ENCODE measurements at regions not wholly inside any gene's neighbourhood (a gene's known extent, or its start where the extent isn't known, plus 50 kb on each side); places are given as distances from the start of the nearest gene placed in this dataset.

DNA sequence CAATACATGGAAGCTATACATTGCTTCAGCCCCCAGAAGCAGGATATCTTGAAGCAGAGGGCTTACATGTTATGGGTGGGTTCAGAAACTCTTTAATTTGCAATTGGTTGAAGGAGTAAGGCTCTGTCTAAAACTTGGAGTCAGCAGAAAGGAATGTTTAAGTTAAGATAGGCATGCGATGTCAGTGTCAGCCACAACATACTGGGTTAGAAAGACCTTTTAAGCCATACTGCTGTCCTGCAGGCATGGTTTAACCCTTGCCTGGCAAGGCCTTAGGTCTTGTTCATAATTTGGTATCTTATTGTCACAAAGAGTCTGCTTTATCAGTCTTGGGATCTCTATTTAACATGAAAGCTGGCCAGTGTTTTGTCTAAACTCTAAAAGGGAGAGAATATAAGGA, 1619.6 kb upstream of the WWC1 start:
- Mint-ChIP-seq H3K27ac (no peak overlapping the region), H3K4me1 (ENCODE audit: low read depth) (no peaks in the 10 kb centered on the region), H3K36me3 (ENCODE audit: low read depth) (no peaks in the 10 kb centered on the region), H3K9me3 (peaks cover 17% of the 10 kb centered on the region), H3K4me3 (no peak overlapping the region), H3K27me3 (no peaks in the 10 kb centered on the region)

GRCh38 chr5:166672431-166672830, 1619.0 kb upstream of the WWC1 start:
- Mint-ChIP-seq H3K4me3 (no peak overlapping the region), H3K4me1 (ENCODE audit: low read depth) (no peaks in the 10 kb centered on the region), H3K9me3 (peaks cover 17% of the 10 kb centered on the region), H3K36me3 (ENCODE audit: low read depth) (no peaks in the 10 kb centered on the region), H3K27me3 (no peaks in the 10 kb centered on the region), H3K27ac (no peak overlapping the region)

DNA sequence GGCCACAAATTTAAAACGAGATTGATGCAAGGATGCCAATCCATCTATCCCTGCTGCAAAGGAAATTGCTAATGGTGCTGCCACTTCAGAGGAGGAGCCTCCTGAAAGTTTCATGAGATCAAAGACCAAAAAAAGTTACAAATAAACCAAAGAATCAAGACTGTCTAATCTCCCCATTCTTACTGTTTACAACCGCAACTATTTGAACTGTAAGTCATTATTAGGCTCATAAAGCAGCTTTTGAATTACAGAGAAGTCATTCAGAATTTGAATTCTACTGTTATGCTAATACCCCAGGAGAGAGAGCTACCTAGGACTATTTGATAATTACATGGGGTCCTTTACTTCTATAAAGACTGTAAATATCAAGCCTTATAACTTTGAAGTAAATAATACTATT, 1613.6 kb upstream of the WWC1 start:
- no peaks in the 10 kb centered on the region for H3K27me3 Mint-ChIP-seq
- H3K27ac Mint-ChIP-seq, result no peak overlapping the region
- H3K4me1 Mint-ChIP-seq (ENCODE audit: low read depth), result no peaks in the 10 kb centered on the region
- peaks cover 27% of the 10 kb centered on the region for H3K9me3 Mint-ChIP-seq
- no peak overlapping the region for H3K4me3 Mint-ChIP-seq
- H3K36me3 Mint-ChIP-seq (ENCODE audit: low read depth), result no peaks in the 10 kb centered on the region

- Mint-ChIP-seq H3K4me3 (no peak overlapping the region), H3K9me3 (peaks cover 25% of the 10 kb centered on the region)
Measured at GRCh38 chr5:166679331-166679730, 1612.1 kb upstream of the WWC1 start.

DNA sequence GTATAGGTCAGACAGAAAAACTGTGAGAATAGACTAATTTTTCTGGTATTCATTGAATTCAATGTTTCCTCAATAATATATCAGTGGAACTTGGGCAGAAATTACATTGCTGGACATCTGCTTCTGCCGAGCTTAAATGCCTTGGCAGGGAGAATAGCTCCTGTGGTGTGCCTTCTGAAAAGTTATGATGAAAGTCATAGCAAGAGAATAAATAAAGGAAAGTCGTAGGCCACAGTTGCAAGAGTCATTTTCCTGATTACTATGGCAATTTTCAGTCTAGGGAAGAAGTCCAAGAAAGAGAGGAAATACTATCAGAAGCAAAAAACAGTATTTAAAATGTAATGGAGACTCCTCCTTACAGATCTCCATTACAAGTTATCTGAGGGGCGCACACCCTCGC, 1596.1 kb upstream of the WWC1 start:
- Mint-ChIP-seq H3K4me1 (ENCODE audit: low read depth) (no peaks in the 10 kb centered on the region), H3K9me3 (peaks cover 17% of the 10 kb centered on the region), H3K4me3 (no peak overlapping the region), H3K27me3 (no peaks in the 10 kb centered on the region), H3K27ac (no peak overlapping the region), H3K36me3 (ENCODE audit: low read depth) (no peaks in the 10 kb centered on the region)

More at GRCh38 chr5:166679331-166679730, 1612.1 kb upstream of the WWC1 start:
- H3K4me1 Mint-ChIP-seq (ENCODE audit: low read depth), result no peaks in the 10 kb centered on the region
- H3K27ac Mint-ChIP-seq, result no peak overlapping the region
- no peaks in the 10 kb centered on the region for H3K36me3 Mint-ChIP-seq (ENCODE audit: low read depth)
- no peaks in the 10 kb centered on the region for H3K27me3 Mint-ChIP-seq

DNA sequence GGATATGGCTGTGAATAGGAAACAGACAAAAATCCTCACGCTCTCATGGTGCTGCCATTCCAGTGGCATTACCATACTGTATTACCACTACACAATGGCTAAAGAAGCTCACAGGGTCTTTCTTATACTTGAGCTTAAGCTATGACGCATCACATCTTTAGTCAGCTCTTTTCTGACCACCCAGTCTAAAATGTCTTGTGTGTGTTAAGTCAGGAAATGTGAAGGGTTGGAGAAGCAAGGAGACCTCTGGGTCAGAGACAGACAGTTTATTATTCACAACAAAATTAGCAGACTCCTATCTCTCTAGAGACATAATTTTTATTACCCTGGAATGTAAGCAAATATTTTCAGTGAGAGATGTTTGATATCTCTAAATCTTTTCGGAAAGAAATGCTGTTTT, 1583.2 kb upstream of the WWC1 start:
- H3K4me1 Mint-ChIP-seq (ENCODE audit: low read depth), result no peaks in the 10 kb centered on the region
- H3K4me3 Mint-ChIP-seq, result no peak overlapping the region
- no peaks in the 10 kb centered on the region for H3K27me3 Mint-ChIP-seq
- no peak overlapping the region for H3K27ac Mint-ChIP-seq
- peaks cover 15% of the 10 kb centered on the region for H3K9me3 Mint-ChIP-seq
- no peaks in the 10 kb centered on the region for H3K36me3 Mint-ChIP-seq (ENCODE audit: low read depth)

DNA sequence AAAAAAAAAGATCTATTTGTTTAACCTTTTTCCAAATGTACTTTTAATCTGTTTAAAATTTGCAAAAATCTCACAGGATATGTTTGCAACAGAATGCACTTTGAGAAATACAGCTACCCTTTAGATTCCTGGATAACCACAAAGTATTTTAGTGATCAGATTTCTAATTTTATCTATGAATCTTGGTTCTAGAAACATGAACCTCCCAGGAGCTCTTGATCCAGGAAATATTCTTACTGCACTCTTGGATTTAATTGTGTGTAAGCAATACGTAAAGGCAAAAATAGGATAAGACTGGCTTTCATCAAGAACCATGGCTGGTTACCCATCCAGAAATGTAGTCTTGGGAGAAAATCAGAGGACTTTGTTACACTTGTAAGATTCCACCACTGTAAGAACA, 1581.8 kb upstream of the WWC1 start:
- no peaks in the 10 kb centered on the region for H3K4me1 Mint-ChIP-seq (ENCODE audit: low read depth)
- H3K36me3 Mint-ChIP-seq (ENCODE audit: low read depth), result no peaks in the 10 kb centered on the region
- H3K9me3 Mint-ChIP-seq, result peaks cover 11% of the 10 kb centered on the region
- H3K27me3 Mint-ChIP-seq, result no peaks in the 10 kb centered on the region
- no peak overlapping the region for H3K4me3 Mint-ChIP-seq
- H3K27ac Mint-ChIP-seq, result no peak overlapping the region

- Mint-ChIP-seq H3K36me3 (ENCODE audit: low read depth) (no peaks in the 10 kb centered on the region), H3K9me3 (peaks cover 11% of the 10 kb centered on the region), H3K4me3 (no peak overlapping the region), H3K27ac (no peak overlapping the region), H3K27me3 (no peaks in the 10 kb centered on the region), H3K4me1 (ENCODE audit: low read depth) (no peaks in the 10 kb centered on the region)
Measured at GRCh38 chr5:166710271-166710670, 1581.2 kb upstream of the WWC1 start.

DNA sequence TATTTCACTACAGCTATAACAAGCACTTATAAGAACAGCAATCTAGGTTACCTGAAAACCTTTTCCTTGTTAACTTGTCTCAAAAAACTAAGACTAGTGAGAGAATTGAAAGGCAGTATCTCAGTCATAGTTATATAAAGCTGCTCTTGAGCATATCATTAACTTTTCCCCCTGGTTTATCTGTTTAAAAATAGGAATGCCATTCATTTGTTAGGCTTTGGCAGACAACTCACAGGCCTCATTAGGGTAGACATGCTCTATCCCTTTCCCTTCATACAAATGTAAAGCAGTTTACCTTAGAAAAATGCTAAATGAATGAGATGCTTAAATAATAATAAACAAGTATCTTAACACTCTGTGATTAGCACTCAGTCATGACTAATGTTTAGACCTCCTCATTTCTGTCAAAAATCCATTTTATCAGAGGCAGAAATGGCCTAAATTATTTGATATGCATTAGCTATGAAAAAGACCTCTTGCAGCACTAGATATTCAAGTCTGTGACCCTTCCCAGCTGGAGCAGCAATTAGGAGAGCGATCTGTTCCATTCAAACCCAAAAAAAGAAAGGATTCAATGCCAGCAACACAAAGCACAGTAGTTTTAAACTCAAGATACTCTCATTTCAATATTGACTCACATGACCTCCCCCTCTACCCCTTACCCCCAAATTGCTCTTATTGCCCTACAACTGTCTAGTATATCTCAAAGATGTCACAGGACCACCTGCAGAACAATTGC, 1578.8 kb upstream of the WWC1 start:
- Mint-ChIP-seq H3K9me3 (peaks cover 10% of the 10 kb centered on the region), H3K4me3 (no peak overlapping the region), H3K4me1 (ENCODE audit: low read depth) (no peaks in the 10 kb centered on the region), H3K27me3 (no peaks in the 10 kb centered on the region), H3K36me3 (ENCODE audit: low read depth) (no peaks in the 10 kb centered on the region), H3K27ac (no peak overlapping the region)

GRCh38 chr5:166713295-166713694, 1578.2 kb upstream of the WWC1 start:
- Mint-ChIP-seq H3K27me3 (no peaks in the 10 kb centered on the region), H3K27ac (no peak overlapping the region), H3K9me3 (peaks cover 8% of the 10 kb centered on the region), H3K4me1 (ENCODE audit: low read depth) (no peaks in the 10 kb centered on the region), H3K36me3 (ENCODE audit: low read depth) (no peaks in the 10 kb centered on the region), H3K4me3 (no peak overlapping the region)

DNA sequence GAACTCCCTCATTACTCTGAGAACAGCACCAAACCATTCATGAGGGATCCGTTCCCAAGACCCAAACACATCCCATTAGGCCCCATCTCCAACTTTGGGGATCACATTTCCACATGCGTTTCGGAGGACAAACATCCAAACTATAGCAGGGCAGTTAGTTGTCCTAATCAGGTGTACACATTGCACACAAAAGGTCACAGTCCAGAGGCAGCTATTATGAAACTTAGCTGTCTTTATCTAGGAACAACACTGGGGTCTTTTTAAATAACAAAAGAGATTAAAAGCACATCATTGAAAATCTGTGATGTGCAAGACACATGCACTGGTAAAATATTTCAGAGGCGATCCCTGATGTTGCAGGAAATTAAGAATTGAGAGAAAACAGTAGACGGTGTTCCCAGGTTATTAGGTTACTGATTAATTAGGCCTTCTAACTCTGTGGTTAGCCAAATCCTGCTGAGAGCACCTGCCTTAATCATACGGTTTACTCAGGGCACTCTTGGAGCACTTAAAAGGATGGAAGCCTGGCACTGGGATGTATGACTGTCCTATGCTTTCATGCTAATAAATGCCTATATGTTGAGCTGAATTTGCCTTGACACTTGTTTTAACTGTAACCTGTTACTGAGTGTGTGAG, 1574.5 kb upstream of the WWC1 start:
- Mint-ChIP-seq H3K9me3 (peaks cover 16% of the 10 kb centered on the region), H3K27ac (no peak overlapping the region), H3K36me3 (ENCODE audit: low read depth) (no peaks in the 10 kb centered on the region), H3K4me1 (ENCODE audit: low read depth) (no peaks in the 10 kb centered on the region), H3K4me3 (no peak overlapping the region), H3K27me3 (no peaks in the 10 kb centered on the region)

DNA sequence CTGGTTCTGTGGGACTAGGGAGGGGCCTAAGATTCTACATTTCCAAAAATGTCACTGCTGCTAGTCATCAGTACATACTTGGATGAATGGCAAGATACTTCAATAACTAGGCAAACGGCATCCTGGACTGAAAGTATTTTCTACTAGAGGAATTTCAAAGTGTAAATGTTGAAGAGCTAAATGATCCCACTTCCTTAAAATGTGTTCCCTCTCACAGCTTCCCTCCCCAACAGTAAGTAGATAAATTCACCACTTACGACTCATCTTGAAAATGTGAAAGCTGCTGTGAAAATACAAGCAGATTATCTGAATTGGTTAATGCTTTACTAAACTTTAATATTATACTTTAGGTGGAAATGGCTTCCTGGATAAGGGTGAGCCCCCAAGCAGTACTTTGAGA, 1571.5 kb upstream of the WWC1 start:
- peaks cover 16% of the 10 kb centered on the region for H3K9me3 Mint-ChIP-seq
- no peaks in the 10 kb centered on the region for H3K36me3 Mint-ChIP-seq (ENCODE audit: low read depth)
- H3K27ac Mint-ChIP-seq, result no peak overlapping the region
- no peak overlapping the region for H3K4me3 Mint-ChIP-seq
- H3K4me1 Mint-ChIP-seq (ENCODE audit: low read depth), result no peaks in the 10 kb centered on the region
- H3K27me3 Mint-ChIP-seq, result no peaks in the 10 kb centered on the region

DNA sequence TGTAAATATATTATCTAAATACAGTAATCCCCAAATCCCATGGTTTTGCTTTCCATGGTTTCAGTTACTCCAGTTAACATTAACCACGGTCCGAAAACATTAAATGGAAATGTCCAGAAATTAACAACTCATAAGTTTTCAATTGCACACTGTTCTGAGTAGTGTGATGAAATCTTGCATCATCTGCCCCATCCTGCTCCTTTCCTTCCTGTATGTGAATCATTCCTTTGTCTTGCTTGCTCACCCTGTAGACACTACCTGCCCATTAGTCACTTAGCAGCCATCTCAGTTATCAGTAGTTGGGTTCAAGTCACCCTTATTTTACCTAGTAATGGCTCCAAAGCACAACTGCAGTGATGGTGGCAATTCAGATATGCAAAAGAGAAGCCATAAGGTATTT, 1568.5 kb upstream of the WWC1 start:
- Mint-ChIP-seq H3K36me3 (ENCODE audit: low read depth) (no peaks in the 10 kb centered on the region), H3K27ac (no peak overlapping the region), H3K9me3 (peaks cover 8% of the 10 kb centered on the region), H3K4me1 (ENCODE audit: low read depth) (no peaks in the 10 kb centered on the region), H3K27me3 (no peaks in the 10 kb centered on the region), H3K4me3 (no peak overlapping the region)

DNA sequence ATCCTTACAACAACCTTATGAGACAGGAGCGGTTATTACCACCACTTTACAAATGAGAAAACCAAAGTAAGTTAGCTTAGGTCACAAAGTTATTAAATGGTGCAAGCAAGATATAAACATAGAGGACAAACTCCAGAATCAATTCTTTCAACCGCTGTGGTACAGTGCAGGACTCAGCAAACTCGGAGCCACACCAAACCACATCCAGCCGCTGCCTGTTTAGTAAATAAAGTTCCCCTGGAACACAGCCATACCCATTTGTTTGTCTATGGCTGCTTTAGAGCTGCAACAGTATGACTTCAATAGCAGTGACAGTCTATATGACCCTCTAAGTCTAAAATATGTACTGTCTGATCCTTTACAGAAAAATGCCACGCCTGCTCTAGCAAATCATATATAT, 1567.2 kb upstream of the WWC1 start:
- H3K27me3 Mint-ChIP-seq, result no peaks in the 10 kb centered on the region
- H3K27ac Mint-ChIP-seq, result no peak overlapping the region
- peaks cover 5% of the 10 kb centered on the region for H3K9me3 Mint-ChIP-seq
- no peak overlapping the region for H3K4me3 Mint-ChIP-seq
- no peaks in the 10 kb centered on the region for H3K4me1 Mint-ChIP-seq (ENCODE audit: low read depth)
- H3K36me3 Mint-ChIP-seq (ENCODE audit: low read depth), result no peaks in the 10 kb centered on the region

DNA sequence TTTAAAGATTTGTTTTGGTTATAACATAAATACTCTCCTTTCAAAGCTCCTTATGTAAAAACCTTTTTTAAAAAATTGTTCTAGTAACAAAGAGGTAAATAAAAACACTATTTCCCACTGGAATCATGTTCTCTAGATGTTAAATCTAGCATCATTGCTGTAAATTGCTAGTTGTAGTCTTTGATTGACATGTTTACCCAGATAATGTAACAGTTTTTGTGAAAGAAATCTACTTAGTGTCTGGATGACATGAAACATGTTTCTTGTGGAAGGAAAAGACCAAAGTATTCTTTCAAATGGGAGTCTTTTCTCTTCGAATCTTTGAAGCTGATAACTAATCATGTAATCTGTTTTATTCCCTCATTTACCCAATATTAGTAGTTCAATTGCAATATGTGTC, 1565.9 kb upstream of the WWC1 start:
- Mint-ChIP-seq H3K9me3 (peaks cover 5% of the 10 kb centered on the region), H3K36me3 (ENCODE audit: low read depth) (no peaks in the 10 kb centered on the region), H3K27ac (no peak overlapping the region), H3K4me3 (no peak overlapping the region), H3K4me1 (ENCODE audit: low read depth) (no peaks in the 10 kb centered on the region), H3K27me3 (no peaks in the 10 kb centered on the region)

- Mint-ChIP-seq H3K36me3 (ENCODE audit: low read depth) (no peaks in the 10 kb centered on the region), H3K4me3 (no peak overlapping the region), H3K4me1 (ENCODE audit: low read depth) (no peaks in the 10 kb centered on the region), H3K27me3 (no peaks in the 10 kb centered on the region), H3K27ac (no peak overlapping the region), H3K9me3 (no peaks in the 10 kb centered on the region)
Measured at GRCh38 chr5:166726406-166726805, 1565.0 kb upstream of the WWC1 start.
